Panc1 (cell line): ENCODE measurements at regions not wholly inside any gene's neighbourhood (a gene's known extent, or its start where the extent isn't known, plus 50 kb on each side); places are given as distances from the start of the nearest gene placed in this dataset.

Experiments used
- ATAC-seq: fragments of 200-7000 bp; cut with Tn5 transposase; 2 replicates; pipeline ENCODE4 v1.9.1; 2020; ENCODE audit warnings: mild to moderate bottlenecking, moderate library complexity
- BruUV-seq: library from RNA; stranded (reverse); fragments of 400-500 nt; replicated peaks from 2 replicates; lab custom pipeline; 2021; lab: Mats Ljungman, UMichigan
- CTCF ChIA-PET: fragments of 300-600 bp; sonication (Branson Sonifier 250); formaldehyde crosslinking; loops from one replicate; lab custom pipeline; 2022; ENCODE audit warnings: antibody characterized with exemption; lab: Charles Lee
- POLR2A ChIA-PET: fragments of 300-600 bp; sonication (Branson Sonifier 250); formaldehyde crosslinking; loops from one replicate; lab custom pipeline; 2022; ENCODE audit warnings: antibody characterized with exemption; lab: Charles Lee
- DNase-seq: peaks from one replicate; pipeline ENCODE4 v3.0.0-alpha.2; 2010; ENCODE audit warnings: low read depth, low spot score
- H3K27ac ChIP-seq: 2 replicates; pipeline ENCODE4 v1.5.1; 2011; ENCODE audit warnings: mild to moderate bottlenecking, low read length, inconsistent platforms
- H3K27me3 ChIP-seq: fragments of 200-500 bp; sonication (Bioruptor generic); 2 replicates; pipeline ENCODE4 v1.6.0; 2014; ENCODE audit warnings: low read length, inconsistent platforms; ENCODE audit not compliant: control insufficient read depth, insufficient read depth
- H3K36me3 ChIP-seq: fragments of 200-500 bp; sonication (Bioruptor generic); 2 replicates; pipeline ENCODE4 v1.5.1; 2014; ENCODE audit warnings: inconsistent platforms, mild to moderate bottlenecking, low read length, moderate library complexity; ENCODE audit not compliant: control insufficient read depth, insufficient read depth
- H3K4me1 ChIP-seq: 2 replicates; pipeline ENCODE4 v1.5.1; 2011; ENCODE audit warnings: inconsistent platforms, mild to moderate bottlenecking, low read length, moderate library complexity; ENCODE audit not compliant: control insufficient read depth, insufficient read depth
- H3K4me3 ChIP-seq, 2 experiments: 2 replicates each; pipeline ENCODE4 v1.5.1; 2011 to 2012; ENCODE audit warnings: low read depth in 2 of 2, low read length in 2 of 2, mild to moderate bottlenecking in 2 of 2, inconsistent platforms in 1 of 2, moderate library complexity in 1 of 2
- H3K9me3 ChIP-seq: fragments of 200-500 bp; sonication (Bioruptor generic); 2 replicates; pipeline ENCODE4 v1.5.1; 2014; ENCODE audit warnings: low read depth, mild to moderate bottlenecking, inconsistent platforms, low read length, moderate library complexity; ENCODE audit not compliant: control insufficient read depth, insufficient read depth
- POLR2AphosphoS5 ChIP-seq: IDR thresholded peaks from 2 replicates; pipeline ENCODE4 v1.6.1; 2012; ENCODE audit warnings: mild to moderate bottlenecking, low read depth, low read length, moderate library complexity
- SIN3A ChIP-seq: IDR thresholded peaks from 2 replicates; pipeline ENCODE4 v1.6.1; 2012; ENCODE audit warnings: low read depth, mild to moderate bottlenecking, low read length, moderate library complexity, borderline replicate concordance; ENCODE audit not compliant: insufficient read depth
- TCF7L2 ChIP-seq: IDR thresholded peaks from 2 replicates; pipeline ENCODE4 v1.6.1; 2011; ENCODE audit warnings: mild to moderate bottlenecking, low read depth, low read length, inconsistent platforms
- in situ Hi-C: cut with HindIII; loops from 2 replicates; pipeline ENCODE4 v1.10.0; 2016; ENCODE audit warnings: low sequenced_read_pairs, low pct_unique_long_range_greater_than_20kb
- intact Hi-C: fragments of 100-400 bp; cut with micrococcal nuclease; formaldehyde crosslinking; loops from one replicate; pipeline ENCODE4 v1.10.0; 2022; ENCODE audit not compliant: unreplicated experiment
- TF ChIP-seq, protein P1 (sequence below), 2 experiments: IDR thresholded peaks; 2 replicates each; pipeline ENCODE4 v1.6.1; 2011 to 2012; ENCODE audit warnings: low read depth in 2 of 2, control low read depth in 1 of 2, low read length in 1 of 2, mild to moderate bottlenecking in 1 of 2, moderate library complexity in 1 of 2; ENCODE audit not compliant: insufficient read depth in 1 of 2
- TF ChIP-seq, protein P2 (sequence below): fragments of 450-650 bp; IDR thresholded peaks from 2 replicates; pipeline ENCODE4 v1.5.1; 2017; ENCODE audit warnings: mild to moderate bottlenecking

DNA sequence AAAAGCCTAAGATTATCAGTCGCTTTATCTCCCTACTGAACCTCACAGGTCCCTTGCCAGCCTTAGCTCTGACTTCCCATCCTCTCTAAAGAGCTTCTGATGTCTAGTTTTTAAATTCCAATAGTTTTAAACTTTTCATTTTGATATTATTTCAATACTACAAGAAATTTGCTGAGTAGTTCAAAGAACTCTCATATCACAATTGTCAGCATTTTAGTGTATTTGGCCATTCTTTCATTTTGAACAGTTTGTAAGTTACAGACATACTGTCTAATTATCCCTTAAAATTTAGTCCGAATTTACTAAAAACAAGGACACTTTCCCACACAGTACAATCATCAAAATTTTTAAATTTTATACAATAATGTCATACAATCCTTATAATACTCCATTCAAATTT is 666.8 kb upstream of the SETBP1 start:
- DNase-seq, result no peak

DNA sequence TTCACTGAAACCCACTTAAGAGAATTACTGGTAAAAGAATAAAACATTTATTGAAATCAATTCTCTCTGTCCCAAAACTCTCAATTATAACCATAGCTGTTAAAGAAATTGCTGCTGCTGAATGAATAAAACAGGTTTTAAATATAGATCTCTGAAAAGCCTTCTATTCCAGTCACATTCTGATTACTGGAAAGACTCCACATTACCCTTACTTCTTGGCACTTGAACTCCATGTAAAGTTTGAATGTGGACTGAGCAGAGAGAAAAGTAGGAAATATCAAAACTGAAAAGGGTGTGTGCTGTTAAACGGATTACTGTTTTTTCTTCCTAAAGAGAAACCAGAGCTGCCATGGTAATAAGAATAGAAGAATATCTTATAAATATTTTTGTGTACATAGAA is 655.3 kb upstream of the SETBP1 start:
- Histone ChIP-seq H3K27me3 (no peaks in the 10 kb centered on the region), H3K9me3 (no peaks in the 10 kb centered on the region), H3K27ac (no peak overlapping the region), H3K36me3 (no peaks in the 10 kb centered on the region), H3K4me3 (no peak overlapping the region), H3K4me1 (no peaks in the 10 kb centered on the region)
- intact Hi-C loops (no loop called here), in situ Hi-C loops (no loop called here)
- no peak for TF ChIP-seq POLR2AphosphoS5
- TF ChIP-seq, protein P1, sequence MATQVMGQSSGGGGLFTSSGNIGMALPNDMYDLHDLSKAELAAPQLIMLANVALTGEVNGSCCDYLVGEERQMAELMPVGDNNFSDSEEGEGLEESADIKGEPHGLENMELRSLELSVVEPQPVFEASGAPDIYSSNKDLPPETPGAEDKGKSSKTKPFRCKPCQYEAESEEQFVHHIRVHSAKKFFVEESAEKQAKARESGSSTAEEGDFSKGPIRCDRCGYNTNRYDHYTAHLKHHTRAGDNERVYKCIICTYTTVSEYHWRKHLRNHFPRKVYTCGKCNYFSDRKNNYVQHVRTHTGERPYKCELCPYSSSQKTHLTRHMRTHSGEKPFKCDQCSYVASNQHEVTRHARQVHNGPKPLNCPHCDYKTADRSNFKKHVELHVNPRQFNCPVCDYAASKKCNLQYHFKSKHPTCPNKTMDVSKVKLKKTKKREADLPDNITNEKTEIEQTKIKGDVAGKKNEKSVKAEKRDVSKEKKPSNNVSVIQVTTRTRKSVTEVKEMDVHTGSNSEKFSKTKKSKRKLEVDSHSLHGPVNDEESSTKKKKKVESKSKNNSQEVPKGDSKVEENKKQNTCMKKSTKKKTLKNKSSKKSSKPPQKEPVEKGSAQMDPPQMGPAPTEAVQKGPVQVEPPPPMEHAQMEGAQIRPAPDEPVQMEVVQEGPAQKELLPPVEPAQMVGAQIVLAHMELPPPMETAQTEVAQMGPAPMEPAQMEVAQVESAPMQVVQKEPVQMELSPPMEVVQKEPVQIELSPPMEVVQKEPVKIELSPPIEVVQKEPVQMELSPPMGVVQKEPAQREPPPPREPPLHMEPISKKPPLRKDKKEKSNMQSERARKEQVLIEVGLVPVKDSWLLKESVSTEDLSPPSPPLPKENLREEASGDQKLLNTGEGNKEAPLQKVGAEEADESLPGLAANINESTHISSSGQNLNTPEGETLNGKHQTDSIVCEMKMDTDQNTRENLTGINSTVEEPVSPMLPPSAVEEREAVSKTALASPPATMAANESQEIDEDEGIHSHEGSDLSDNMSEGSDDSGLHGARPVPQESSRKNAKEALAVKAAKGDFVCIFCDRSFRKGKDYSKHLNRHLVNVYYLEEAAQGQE (IDR thresholded peaks at IDR 0.05; ENCODE audit: insufficient read depth in 1 of 2, low read depth in 2 of 2, low read length in 1 of 2), result no peak
- TF ChIP-seq SIN3A, result no peak
- TF ChIP-seq TCF7L2, result no peak
- TF ChIP-seq, protein P2, sequence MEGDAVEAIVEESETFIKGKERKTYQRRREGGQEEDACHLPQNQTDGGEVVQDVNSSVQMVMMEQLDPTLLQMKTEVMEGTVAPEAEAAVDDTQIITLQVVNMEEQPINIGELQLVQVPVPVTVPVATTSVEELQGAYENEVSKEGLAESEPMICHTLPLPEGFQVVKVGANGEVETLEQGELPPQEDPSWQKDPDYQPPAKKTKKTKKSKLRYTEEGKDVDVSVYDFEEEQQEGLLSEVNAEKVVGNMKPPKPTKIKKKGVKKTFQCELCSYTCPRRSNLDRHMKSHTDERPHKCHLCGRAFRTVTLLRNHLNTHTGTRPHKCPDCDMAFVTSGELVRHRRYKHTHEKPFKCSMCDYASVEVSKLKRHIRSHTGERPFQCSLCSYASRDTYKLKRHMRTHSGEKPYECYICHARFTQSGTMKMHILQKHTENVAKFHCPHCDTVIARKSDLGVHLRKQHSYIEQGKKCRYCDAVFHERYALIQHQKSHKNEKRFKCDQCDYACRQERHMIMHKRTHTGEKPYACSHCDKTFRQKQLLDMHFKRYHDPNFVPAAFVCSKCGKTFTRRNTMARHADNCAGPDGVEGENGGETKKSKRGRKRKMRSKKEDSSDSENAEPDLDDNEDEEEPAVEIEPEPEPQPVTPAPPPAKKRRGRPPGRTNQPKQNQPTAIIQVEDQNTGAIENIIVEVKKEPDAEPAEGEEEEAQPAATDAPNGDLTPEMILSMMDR, result no peak
- BruUV-seq, result no TSS peak
- no peak for ATAC-seq
- no peak for DNase-seq
- POLR2A ChIA-PET, result no interaction called here
- CTCF ChIA-PET, result no interaction called here

More for the DNA sequence above, 666.8 kb upstream of the SETBP1 start:
- ChIA-PET CTCF (no interaction called here), POLR2A (no interaction called here)
- intact Hi-C loops, result no loop called here
- H3K27me3 ChIP-seq, result no peaks in the 10 kb centered on the region
- no TSS peak for BruUV-seq
- H3K4me3 ChIP-seq, result no peak overlapping the region
- no peak overlapping the region for H3K27ac ChIP-seq
- ATAC-seq, result no peak
- TF ChIP-seq TCF7L2 (no peak), POLR2AphosphoS5 (no peak), SIN3A (no peak)
- TF ChIP-seq, protein P1 (IDR thresholded peaks at IDR 0.05; ENCODE audit: insufficient read depth in 1 of 2, low read depth in 2 of 2, low read length in 1 of 2), result no peak
- TF ChIP-seq, protein P2, result no peak
- no peaks in the 10 kb centered on the region for H3K4me1 ChIP-seq
- H3K36me3 ChIP-seq, result no peaks in the 10 kb centered on the region
- in situ Hi-C loops, result no loop called here
- no peaks in the 10 kb centered on the region for H3K9me3 ChIP-seq
